MM.1S (cell line): ENCODE measurements at regions not wholly inside any gene's neighbourhood (a gene's known extent, or its start where the extent isn't known, plus 50 kb on each side); places are given as distances from the start of the nearest gene placed in this dataset.

Experiments
- DNase-seq: peaks from one replicate; pipeline ENCODE4 v3.0.0-alpha.2; 2015
- H2AFZ ChIP-seq: fragments of 300-600 bp; sonication (generic); 2 replicates; pipeline ENCODE4 v1.6.0; 2016; ENCODE audit warnings: antibody characterized with exemption, low read length
- H3F3A ChIP-seq: fragments of 300-600 bp; sonication (generic); 2 replicates; pipeline ENCODE4 v1.6.1; 2016; ENCODE audit warnings: mild to moderate bottlenecking, antibody characterized with exemption, low read length, moderate library complexity, mixed read lengths; ENCODE audit not compliant: insufficient read depth
- H3K27ac ChIP-seq: fragments of 300-600 bp; sonication (generic); 2 replicates; pipeline ENCODE4 v1.5.1; 2016; ENCODE audit warnings: mild to moderate bottlenecking, low read length
- H3K27me3 ChIP-seq: fragments of 300-600 bp; sonication (generic); replicated peaks from 2 replicates; pipeline ENCODE4 v1.6.0; 2016; ENCODE audit warnings: low read length; ENCODE audit not compliant: insufficient read depth
- H3K36me3 ChIP-seq: fragments of 300-600 bp; sonication (generic); replicated peaks from 2 replicates; pipeline ENCODE4 v1.6.1; 2016; ENCODE audit warnings: mild to moderate bottlenecking, low read length, mixed read lengths; ENCODE audit not compliant: insufficient read depth
- H3K4me1 ChIP-seq: fragments of 300-600 bp; sonication (generic); 2 replicates; pipeline ENCODE4 v1.6.1; 2016; ENCODE audit warnings: low read length, mixed read lengths
- H3K4me2 ChIP-seq: fragments of 300-600 bp; sonication (generic); 2 replicates; pipeline ENCODE4 v1.6.0; 2016; ENCODE audit warnings: low read depth, low read length
- H3K4me3 ChIP-seq: fragments of 300-600 bp; sonication (generic); 2 replicates; pipeline ENCODE4 v1.5.1; 2016; ENCODE audit warnings: low read length, mixed read lengths
- H3K79me2 ChIP-seq: fragments of 300-600 bp; sonication (generic); 2 replicates; pipeline ENCODE4 v1.6.1; 2016; ENCODE audit warnings: mixed run types, low read length, mixed read lengths
- H3K9ac ChIP-seq: fragments of 300-600 bp; sonication (generic); 2 replicates; pipeline ENCODE4 v1.6.1; 2016; ENCODE audit warnings: low read length, mixed read lengths
- H3K9me2 ChIP-seq: fragments of 300-600 bp; sonication (generic); replicated peaks from 2 replicates; pipeline ENCODE4 v1.6.1; 2016; ENCODE audit warnings: mild to moderate bottlenecking, low read length, mixed read lengths; ENCODE audit not compliant: insufficient read depth
- H3K9me3 ChIP-seq: fragments of 300-600 bp; sonication (generic); replicated peaks from 2 replicates; pipeline ENCODE4 v1.6.1; 2016; ENCODE audit warnings: mild to moderate bottlenecking, low read length, mixed read lengths; ENCODE audit not compliant: insufficient read depth
- H4K20me1 ChIP-seq: fragments of 300-600 bp; sonication (generic); 2 replicates; pipeline ENCODE4 v1.6.1; 2016; ENCODE audit warnings: mild to moderate bottlenecking, low read length, moderate library complexity, mixed read lengths; ENCODE audit not compliant: insufficient read depth
- EZH2 ChIP-seq: fragments of 300-600 bp; sonication (generic); optimal IDR thresholded peaks from 2 replicates; pipeline ENCODE3; 2017; ENCODE audit warnings: low read depth, mild to moderate bottlenecking, antibody characterized with exemption, low read length, mixed read lengths
- EZH2phosphoT487 ChIP-seq: fragments of 300-600 bp; sonication (generic); IDR thresholded peaks from 2 replicates; pipeline ENCODE4 v1.6.1; 2018; ENCODE audit warnings: antibody characterized with exemption, low read length
- TF ChIP-seq, protein P1 (sequence below): fragments of 300-600 bp; sonication (generic); IDR thresholded peaks from 2 replicates; pipeline ENCODE4 v1.5.1; 2016; ENCODE audit warnings: antibody characterized with exemption, low read length, mixed read lengths

DNA sequence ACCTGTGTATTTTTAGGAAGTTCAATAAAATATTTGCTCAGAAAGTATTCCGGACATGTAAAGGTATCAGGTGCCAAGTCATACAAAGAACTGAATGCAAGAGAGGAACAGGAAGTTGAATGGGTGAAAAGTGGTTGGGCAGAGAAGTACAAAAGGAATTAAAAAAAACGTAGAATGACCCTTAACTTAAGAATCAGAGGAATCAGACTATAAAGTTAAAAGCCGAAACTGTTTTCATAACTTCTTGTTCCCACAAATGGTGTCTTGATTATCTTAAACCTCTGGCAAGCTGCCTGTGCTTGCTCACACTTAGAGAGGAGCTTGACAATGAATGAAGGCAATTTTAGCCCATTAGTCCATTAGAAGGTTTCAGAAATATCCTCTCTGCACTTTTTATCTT, 81.6 kb upstream of the HHIP start:
- Histone ChIP-seq H3K4me1 (no peaks in the 10 kb centered on the region), H3K9me2 (no peaks in the 10 kb centered on the region), H3K79me2 (no peaks in the 10 kb centered on the region), H2AFZ (no peak overlapping the region), H3K4me3 (no peak overlapping the region), H3K27me3 (no peaks in the 10 kb centered on the region), H3K27ac (no peak overlapping the region), H3F3A (no peaks in the 10 kb centered on the region), H3K36me3 (no peaks in the 10 kb centered on the region), H4K20me1 (no peaks in the 10 kb centered on the region), H3K9ac (no peak overlapping the region), H3K9me3 (no peaks in the 10 kb centered on the region), H3K4me2 (no peak overlapping the region)
- no peak for DNase-seq
- TF ChIP-seq, protein P1, sequence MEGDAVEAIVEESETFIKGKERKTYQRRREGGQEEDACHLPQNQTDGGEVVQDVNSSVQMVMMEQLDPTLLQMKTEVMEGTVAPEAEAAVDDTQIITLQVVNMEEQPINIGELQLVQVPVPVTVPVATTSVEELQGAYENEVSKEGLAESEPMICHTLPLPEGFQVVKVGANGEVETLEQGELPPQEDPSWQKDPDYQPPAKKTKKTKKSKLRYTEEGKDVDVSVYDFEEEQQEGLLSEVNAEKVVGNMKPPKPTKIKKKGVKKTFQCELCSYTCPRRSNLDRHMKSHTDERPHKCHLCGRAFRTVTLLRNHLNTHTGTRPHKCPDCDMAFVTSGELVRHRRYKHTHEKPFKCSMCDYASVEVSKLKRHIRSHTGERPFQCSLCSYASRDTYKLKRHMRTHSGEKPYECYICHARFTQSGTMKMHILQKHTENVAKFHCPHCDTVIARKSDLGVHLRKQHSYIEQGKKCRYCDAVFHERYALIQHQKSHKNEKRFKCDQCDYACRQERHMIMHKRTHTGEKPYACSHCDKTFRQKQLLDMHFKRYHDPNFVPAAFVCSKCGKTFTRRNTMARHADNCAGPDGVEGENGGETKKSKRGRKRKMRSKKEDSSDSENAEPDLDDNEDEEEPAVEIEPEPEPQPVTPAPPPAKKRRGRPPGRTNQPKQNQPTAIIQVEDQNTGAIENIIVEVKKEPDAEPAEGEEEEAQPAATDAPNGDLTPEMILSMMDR, result no peak
- TF ChIP-seq EZH2phosphoT487 (no peak), EZH2 (no peak)

DNA sequence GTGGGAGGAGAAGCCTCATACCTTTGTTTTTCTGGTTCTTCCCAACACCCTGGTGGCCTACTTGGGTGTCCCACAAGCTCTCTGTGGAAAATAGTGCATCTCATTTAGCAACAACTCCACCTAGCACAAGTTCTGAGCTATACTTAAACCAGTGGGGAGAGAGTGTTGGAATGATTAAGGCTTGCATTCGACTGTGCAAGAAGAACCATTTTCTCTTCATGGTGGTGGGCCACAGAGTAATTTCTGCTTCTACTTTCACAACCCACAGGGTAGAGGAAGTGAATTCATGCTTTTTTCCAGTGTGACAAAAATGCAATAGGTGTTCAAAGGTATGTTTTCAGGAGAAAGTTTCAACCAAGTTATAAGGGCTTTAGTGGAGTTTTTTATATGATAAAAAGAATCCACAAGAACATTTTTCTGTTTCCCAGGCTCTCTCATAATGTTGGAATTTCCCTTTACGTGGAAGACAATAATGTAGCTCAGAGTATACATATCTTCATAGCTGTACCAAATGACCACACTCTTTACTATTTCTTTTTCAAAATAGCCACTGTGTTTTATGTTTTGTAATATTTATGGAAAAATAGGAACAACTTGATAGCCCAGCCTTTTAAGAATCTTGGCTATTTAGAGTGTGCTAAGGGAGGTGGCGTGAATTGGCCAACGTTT, 80.3 kb upstream of the HHIP start:
- Histone ChIP-seq H3K4me1 (no peaks in the 10 kb centered on the region), H2AFZ (no peak overlapping the region), H3K4me2 (no peak overlapping the region), H3K79me2 (no peaks in the 10 kb centered on the region), H4K20me1 (no peaks in the 10 kb centered on the region), H3K27ac (no peak overlapping the region), H3K27me3 (no peaks in the 10 kb centered on the region), H3K9me3 (no peaks in the 10 kb centered on the region), H3K9ac (no peak overlapping the region), H3K4me3 (no peak overlapping the region), H3K9me2 (no peaks in the 10 kb centered on the region), H3F3A (no peaks in the 10 kb centered on the region), H3K36me3 (no peaks in the 10 kb centered on the region)
- no peak for DNase-seq
- TF ChIP-seq EZH2phosphoT487, result no peak
- no peak for TF ChIP-seq EZH2
- TF ChIP-seq, protein P1, result no peak

DNA sequence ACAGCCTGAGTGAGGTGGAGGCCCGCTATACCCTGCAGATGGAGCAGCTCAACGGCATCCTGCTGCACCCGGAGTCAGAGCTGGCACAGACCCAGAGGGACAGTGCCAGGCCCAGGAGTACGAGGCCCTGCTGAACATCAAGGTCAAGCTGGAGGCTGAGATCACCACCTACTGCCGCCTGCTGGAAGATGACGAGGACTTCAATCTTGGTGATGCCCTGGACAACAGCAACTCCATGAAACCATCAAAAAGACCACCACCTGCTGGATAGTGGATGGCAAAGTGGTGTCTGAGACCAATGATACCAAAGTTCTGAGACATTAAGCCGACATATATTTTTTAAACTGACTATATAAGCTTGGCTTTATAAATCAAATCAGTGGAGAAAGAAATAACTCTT, 73.3 kb upstream of the HHIP start:
- TF ChIP-seq, protein P1, result no peak
- TF ChIP-seq EZH2phosphoT487 (no peak), EZH2 (no peak)

More for the DNA sequence above, 73.3 kb upstream of the HHIP start:
- no peaks in the 10 kb centered on the region for H3K36me3 ChIP-seq
- no peak overlapping the region for H3K4me2 ChIP-seq
- no peaks in the 10 kb centered on the region for H3K9me2 ChIP-seq
- H3K9ac ChIP-seq, result no peak overlapping the region
- H3K79me2 ChIP-seq, result no peaks in the 10 kb centered on the region
- no peaks in the 10 kb centered on the region for H3K27me3 ChIP-seq
- H3K9me3 ChIP-seq, result no peaks in the 10 kb centered on the region
- H2AFZ ChIP-seq, result no peak overlapping the region
- no peaks in the 10 kb centered on the region for H4K20me1 ChIP-seq
- H3K27ac ChIP-seq, result no peak overlapping the region
- H3F3A ChIP-seq, result no peaks in the 10 kb centered on the region
- DNase-seq, result no peak
- H3K4me3 ChIP-seq, result no peak overlapping the region
- H3K4me1 ChIP-seq, result no peaks in the 10 kb centered on the region
